ENCODE measurements at regions not wholly inside any gene's neighbourhood (a gene's known extent, or its start where the extent isn't known, plus 50 kb on each side); places are given as distances from the start of the nearest gene placed in this dataset.

GRCh38 chr4:96972920-96973319 is 1133.0 kb downstream of the PDHA2 start:
- TF ChIP-seq CTCF (IDR thresholded peaks at IDR 0.05 in 4 of 5, conservative IDR thresholded peaks at IDR 0.05 in 1 of 5) (no peak), POLR2A (IDR thresholded peaks at IDR 0.05) (no peak)
